ENCODE measurements at regions not wholly inside any gene's neighbourhood (a gene's known extent, or its start where the extent isn't known, plus 50 kb on each side); places are given as distances from the start of the nearest gene placed in this dataset.
A peak's percentile ranks its signal among the peaks of the same experiment; 100 is the strongest.
"Not testable (repeated sequence)": the region's sequence is repeated elsewhere in the genome, so short reads cannot be mapped to it uniquely, and the experiment has no call there.

DNA sequence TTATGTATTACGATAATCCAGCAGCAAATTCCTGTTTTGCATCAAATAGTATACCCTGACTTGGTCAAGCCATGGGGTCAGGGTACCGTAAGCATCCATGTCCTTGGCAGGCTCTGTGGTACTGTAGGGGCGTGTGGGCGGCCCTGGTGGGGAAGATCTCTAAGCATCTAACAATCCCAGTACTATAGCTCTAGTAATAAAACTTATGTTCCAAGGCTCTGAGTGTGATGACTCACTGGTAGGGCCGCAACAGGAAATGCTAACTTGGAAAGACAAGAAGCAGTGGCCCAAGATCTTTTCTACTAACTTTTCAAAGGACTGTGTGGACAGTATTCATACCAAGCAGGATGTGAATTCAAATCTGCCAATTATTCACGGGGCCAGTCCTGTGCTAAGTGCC lies 63.8 kb downstream of the CLEC18A start:
- in situ Hi-C loops (cut with HindIII; ENCODE audit: low sequenced_read_pairs), result not testable (repeated sequence)

GRCh38 chr16:70016751-70017150 lies 65.6 kb downstream of the CLEC18A start:
- DNase-seq (ENCODE audit: low spot score); in situ Hi-C loops (cut with HindIII; ENCODE audit: low sequenced_read_pairs): not testable (repeated sequence)

More for the DNA sequence above, 63.8 kb downstream of the CLEC18A start:
- DNase-seq (ENCODE audit: low spot score), result not testable (repeated sequence)

- in situ Hi-C loops (cut with HindIII; ENCODE audit: low sequenced_read_pairs), result no loop called here
- DNase-seq (ENCODE audit: low spot score), result peak; percentile 47
Observed at GRCh38 chr16:70018254-70018653, 67.1 kb downstream of the CLEC18A start.

DNA sequence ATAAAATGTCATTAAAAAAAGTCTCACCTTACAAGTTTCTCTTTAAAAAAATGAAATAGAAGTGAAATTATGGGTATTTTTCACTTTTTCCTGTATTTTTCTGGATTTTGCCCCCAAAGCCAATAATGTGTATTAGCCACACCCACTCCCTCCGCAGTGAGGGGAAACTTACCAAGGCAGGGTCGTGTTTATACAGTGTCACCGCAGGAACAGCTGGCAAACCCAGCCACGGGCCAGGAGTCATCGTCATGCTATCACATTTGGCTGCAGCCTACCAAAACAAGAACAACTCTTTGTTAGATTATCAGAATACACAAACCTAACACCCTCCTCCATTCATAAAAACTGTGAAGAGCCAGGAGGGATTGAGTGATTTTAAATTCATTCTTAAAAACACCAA lies 72.1 kb downstream of the CLEC18A start:
- DNase-seq (ENCODE audit: low spot score); in situ Hi-C loops (cut with HindIII; ENCODE audit: low sequenced_read_pairs): not testable (repeated sequence)

- DNase-seq (ENCODE audit: low spot score); in situ Hi-C loops (cut with HindIII; ENCODE audit: low sequenced_read_pairs): not testable (repeated sequence)
Observed at GRCh38 chr16:70023956-70024355, 72.8 kb downstream of the CLEC18A start.

- DNase-seq (ENCODE audit: low spot score); in situ Hi-C loops (cut with HindIII; ENCODE audit: low sequenced_read_pairs): not testable (repeated sequence)
Observed at GRCh38 chr16:70026165-70026854, 75.2 kb downstream of the CLEC18A start.

- in situ Hi-C loops (cut with HindIII; ENCODE audit: low sequenced_read_pairs); DNase-seq (ENCODE audit: low spot score): not testable (repeated sequence)
Observed at GRCh38 chr16:70032906-70033305, 81.2 kb upstream of the PDPR start.

- DNase-seq (ENCODE audit: low spot score); in situ Hi-C loops (cut with HindIII; ENCODE audit: low sequenced_read_pairs): not testable (repeated sequence)
Observed at GRCh38 chr16:70037913-70038312, 76.2 kb upstream of the PDPR start.

DNA sequence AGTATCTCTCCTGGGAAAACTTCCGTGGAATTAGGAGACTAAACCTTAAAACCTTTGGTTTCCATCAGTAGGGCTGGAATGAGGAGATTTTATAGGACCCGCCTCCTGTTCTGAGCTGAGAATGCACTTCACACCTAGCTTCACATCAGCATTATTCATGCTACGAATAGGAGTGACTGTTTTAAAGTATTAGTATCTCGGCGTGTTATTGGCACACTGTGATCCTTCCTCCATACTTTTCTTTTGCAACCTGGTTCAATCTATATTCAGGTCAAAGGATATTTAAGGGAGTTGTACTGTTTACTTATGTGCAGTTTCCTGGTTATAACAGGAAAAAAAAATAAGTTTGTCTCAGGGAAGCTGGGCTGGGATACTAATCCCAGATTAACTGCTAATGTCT lies 73.6 kb upstream of the PDPR start:
- DNase-seq (ENCODE audit: low spot score); in situ Hi-C loops (cut with HindIII; ENCODE audit: low sequenced_read_pairs): not testable (repeated sequence)

- DNase-seq (ENCODE audit: low spot score); in situ Hi-C loops (cut with HindIII; ENCODE audit: low sequenced_read_pairs): not testable (repeated sequence)
Observed at GRCh38 chr16:70043538-70044067, 70.5 kb upstream of the PDPR start.

DNA sequence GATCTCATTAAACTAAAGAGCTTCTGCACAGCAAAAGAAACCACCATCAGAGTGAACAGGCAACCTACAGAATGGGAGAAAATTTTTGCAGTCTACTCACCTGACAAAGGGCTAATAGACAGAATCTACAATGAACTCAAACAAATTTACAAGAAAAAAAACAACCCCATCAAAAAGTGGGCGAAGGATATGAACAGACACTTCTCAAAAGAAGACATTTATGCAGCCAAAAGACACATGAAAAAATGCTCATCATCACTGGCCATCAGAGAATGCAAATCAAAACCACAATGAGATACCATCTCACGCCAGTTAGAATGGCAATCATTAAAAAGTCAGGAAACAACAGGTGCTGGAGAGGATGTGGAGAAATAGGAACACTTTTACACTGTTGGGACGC lies 67.6 kb upstream of the PDPR start:
- DNase-seq (ENCODE audit: low spot score); in situ Hi-C loops (cut with HindIII; ENCODE audit: low sequenced_read_pairs): not testable (repeated sequence)

DNA sequence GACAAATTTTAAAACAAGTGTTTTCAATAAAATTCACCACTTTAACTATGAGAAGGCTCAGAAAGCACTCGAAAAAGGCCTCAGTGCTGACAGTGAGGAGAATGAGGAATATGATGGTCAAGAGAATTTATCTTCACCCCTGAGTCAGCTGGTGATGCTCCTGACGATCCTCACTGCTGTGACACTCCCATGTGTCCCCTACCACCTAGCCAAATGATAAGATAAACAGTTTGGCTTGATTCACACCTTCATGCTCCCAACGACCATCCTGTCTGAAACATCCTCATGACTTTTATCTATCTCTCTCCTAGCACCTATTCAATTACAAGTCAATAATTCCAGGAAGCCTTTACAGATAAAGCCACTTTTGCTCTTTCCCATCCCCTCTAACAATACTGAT lies 66.0 kb upstream of the PDPR start:
- DNase-seq (ENCODE audit: low spot score); in situ Hi-C loops (cut with HindIII; ENCODE audit: low sequenced_read_pairs): not testable (repeated sequence)

DNA sequence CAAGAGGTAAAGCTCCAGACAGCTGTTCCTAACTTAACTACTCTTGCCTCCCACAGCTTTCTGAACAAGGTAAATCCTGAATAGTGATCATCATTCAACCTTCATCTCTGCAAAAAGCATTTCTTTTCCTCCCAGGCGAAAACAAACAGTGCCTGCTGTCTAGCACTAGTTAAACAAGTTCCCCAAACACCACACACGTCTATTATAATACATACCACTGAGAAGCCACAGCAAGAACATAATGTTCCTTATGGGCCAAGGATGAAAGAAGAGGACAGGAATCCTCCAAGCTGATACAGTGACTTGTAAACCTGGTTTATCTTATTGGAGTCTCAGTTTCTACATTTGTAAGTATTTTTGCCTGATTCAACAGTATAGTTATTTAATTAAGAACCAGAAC lies 56.1 kb upstream of the PDPR start:
- in situ Hi-C loops (cut with HindIII; ENCODE audit: low sequenced_read_pairs), result not testable (repeated sequence)

DNA sequence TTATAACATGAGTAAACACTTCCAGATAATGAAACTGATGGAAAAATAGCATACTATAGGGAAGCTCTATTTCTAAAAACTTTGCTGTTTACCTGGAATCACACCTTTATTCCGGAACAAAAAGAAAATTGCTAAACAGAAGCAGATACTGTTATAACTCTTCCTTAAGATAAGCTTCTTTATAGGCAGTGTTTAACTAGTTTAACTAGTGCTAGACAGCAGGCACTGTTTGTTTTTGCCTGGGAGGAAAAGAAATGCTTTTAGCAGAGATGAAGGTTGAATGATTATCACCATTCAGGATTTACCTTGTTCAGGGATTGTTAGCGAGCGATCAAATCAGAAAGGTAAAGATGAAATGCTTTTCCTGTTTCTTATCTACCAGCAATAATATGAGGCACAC lies 54.7 kb upstream of the PDPR start:
- DNase-seq (ENCODE audit: low spot score); in situ Hi-C loops (cut with HindIII; ENCODE audit: low sequenced_read_pairs): not testable (repeated sequence)

More for the DNA sequence above, 56.1 kb upstream of the PDPR start:
- not testable (repeated sequence) for DNase-seq (ENCODE audit: low spot score)

- in situ Hi-C loops (cut with HindIII; ENCODE audit: low sequenced_read_pairs); DNase-seq (ENCODE audit: low spot score): not testable (repeated sequence)
Observed at GRCh38 chr16:70060521-70061027, 53.6 kb upstream of the PDPR start.

DNA sequence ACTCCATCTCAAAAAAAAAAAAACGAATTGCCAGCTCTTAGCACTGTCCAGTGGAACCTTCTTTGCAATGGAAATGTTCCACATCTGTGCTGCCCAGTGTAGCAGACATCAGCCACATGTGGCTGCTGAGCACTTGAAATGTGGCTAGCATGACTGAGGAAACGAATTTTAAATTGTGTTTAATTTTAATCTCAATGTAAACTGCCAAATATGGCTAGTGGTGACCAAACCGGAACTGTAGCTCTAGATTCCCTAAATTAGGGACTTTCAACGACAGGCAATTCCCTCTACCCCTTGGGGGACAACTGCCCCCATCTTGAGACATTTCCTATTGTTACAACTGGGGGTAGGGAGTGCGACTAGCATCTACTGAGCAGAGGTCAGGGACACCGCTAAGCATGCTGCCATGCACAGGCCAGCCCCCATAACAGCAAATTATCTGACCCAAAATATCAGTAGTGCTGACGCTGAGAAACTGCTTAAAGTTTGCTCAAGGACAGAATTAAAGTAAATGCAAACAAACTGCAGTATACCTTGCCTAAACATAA lies 52.4 kb upstream of the PDPR start:
- DNase-seq (ENCODE audit: low spot score); in situ Hi-C loops (cut with HindIII; ENCODE audit: low sequenced_read_pairs): not testable (repeated sequence)

DNA sequence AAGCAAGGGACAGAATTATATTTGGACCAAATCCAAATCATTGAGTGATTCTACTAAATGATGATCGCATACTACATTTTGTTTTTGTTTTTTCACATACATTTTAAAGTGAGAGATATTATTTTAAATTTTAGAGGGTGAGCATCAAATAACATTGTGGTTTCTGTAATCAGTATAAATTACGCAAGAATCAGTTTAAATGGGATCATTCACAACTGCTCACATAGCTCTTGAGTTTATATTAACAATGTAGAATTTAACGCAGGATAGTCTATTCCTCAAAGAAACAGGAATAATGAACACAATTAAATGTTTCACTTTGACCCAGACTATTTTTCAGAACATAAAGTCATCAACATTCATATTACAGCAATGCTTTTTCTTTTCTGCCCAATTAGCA lies 51.2 kb upstream of the PDPR start:
- in situ Hi-C loops (cut with HindIII; ENCODE audit: low sequenced_read_pairs); DNase-seq (ENCODE audit: low spot score): not testable (repeated sequence)

All from G401 (cell line).